ENCODE measurements at regions not wholly inside any gene's neighbourhood (a gene's known extent, or its start where the extent isn't known, plus 50 kb on each side); places are given as distances from the start of the nearest gene placed in this dataset.

GRCh38 chr11:103636232-103636631, 400.2 kb upstream of the DDI1 start (continued):
- TF ChIP-seq BCL6B (tag by site-specific recombination; IDR thresholded peaks at IDR 0.05) (no peak), ZNF302 (tag by site-specific recombination; IDR thresholded peaks at IDR 0.05; ENCODE audit: low read depth) (no peak), ZNF404 (tag by site-specific recombination; IDR thresholded peaks at IDR 0.05) (no peak), ZNF701 (tag by site-specific recombination; IDR thresholded peaks at IDR 0.05) (no peak), ZNF311 (tag by site-specific recombination; IDR thresholded peaks at IDR 0.05; ENCODE audit: borderline replicate concordance) (no peak), KLF1 (tag by site-specific recombination; IDR thresholded peaks at IDR 0.05) (no peak)

- TF ChIP-seq ZBTB7A (tag by site-specific recombination; IDR thresholded peaks at IDR 0.05; ENCODE audit: low read depth) (no peak), ZNF433 (tag by site-specific recombination; IDR thresholded peaks at IDR 0.05; ENCODE audit: low read depth) (no peak), ZNF423 (tag by site-specific recombination; IDR thresholded peaks at IDR 0.05) (no peak), ZNF596 (tag by site-specific recombination; IDR thresholded peaks at IDR 0.05) (no peak), KLF16 (tag by site-specific recombination; IDR thresholded peaks at IDR 0.05) (no peak), ZNF174 (tag by site-specific recombination; IDR thresholded peaks at IDR 0.05) (no peak), ZNF211 (tag by site-specific recombination; IDR thresholded peaks at IDR 0.05; ENCODE audit: low read depth) (no peak), TRIM28 (IDR thresholded peaks at IDR 0.05; ENCODE audit: borderline replicate concordance, low read length) (no peak), ZXDB (tag by site-specific recombination; IDR thresholded peaks at IDR 0.05) (no peak), ZNF785 (tag by site-specific recombination; IDR thresholded peaks at IDR 0.05) (no peak), ZNF223 (tag by site-specific recombination; IDR thresholded peaks at IDR 0.05) (no peak), ZNF473 (tag by site-specific recombination; IDR thresholded peaks at IDR 0.05) (no peak)
- Histone ChIP-seq H3K9me3 (ENCODE audit: control insufficient read depth, insufficient read depth, low read depth, low read length) (no peaks in the 10 kb centered on the region), H3K36me3 (ENCODE audit: control insufficient read depth in 2 of 2, insufficient read depth in 1 of 2, low read length in 2 of 2) (no peaks in the 10 kb centered on the region), H3K4me3 (ENCODE audit: low read depth, low read length) (no peak overlapping the region), H3K4me1 (ENCODE audit: control insufficient read depth, insufficient read depth, low read length) (no peaks in the 10 kb centered on the region), H3K27ac (ENCODE audit: extremely low read depth, low read depth, low read length) (no peak overlapping the region)
- ChIA-PET CTCF (interaction anchor here (0.8 kb wide), 2 partner anchors 12 to 22 kb away, joined by 3 to 4 read pairs; no protein-coding TSS in a partner anchor), POLR2A (no interaction called here)
These were observed 399.1 kb upstream of the DDI1 start for GRCh38 chr11:103637295-103637694.

GRCh38 chr11:103637831-103638230, 398.6 kb upstream of the DDI1 start:
- ChIA-PET CTCF (no interaction called here), POLR2A (no interaction called here)
- Histone ChIP-seq H3K9me3 (ENCODE audit: control insufficient read depth, insufficient read depth, low read depth, low read length) (no peaks in the 10 kb centered on the region), H3K4me1 (ENCODE audit: control insufficient read depth, insufficient read depth, low read length) (no peaks in the 10 kb centered on the region), H3K4me3 (ENCODE audit: low read depth, low read length) (no peak overlapping the region), H3K36me3 (ENCODE audit: control insufficient read depth in 2 of 2, insufficient read depth in 1 of 2, low read length in 2 of 2) (no peaks in the 10 kb centered on the region), H3K27ac (ENCODE audit: extremely low read depth, low read depth, low read length) (no peak overlapping the region)
- TF ChIP-seq ZNF623 (tag by site-specific recombination; IDR thresholded peaks at IDR 0.05): no peak
- no peak for TF ChIP-seq PRDM1 (tag by site-specific recombination; IDR thresholded peaks at IDR 0.05)
- TF ChIP-seq EGR2 (tag by site-specific recombination; IDR thresholded peaks at IDR 0.05; ENCODE audit: low read depth): no peak
- no peak for TF ChIP-seq ZBTB44 (tag by site-specific recombination; IDR thresholded peaks at IDR 0.05)

Measured in HEK293 (cell line).